HL-60 (cell line): ENCODE measurements at regions not wholly inside any gene's neighbourhood (a gene's known extent, or its start where the extent isn't known, plus 50 kb on each side); places are given as distances from the start of the nearest gene placed in this dataset.

Experiments used
- GABPA ChIP-seq: IDR thresholded peaks from 2 replicates; pipeline ENCODE4 v1.6.1; 2012; ENCODE audit warnings: low read depth
- POLR2AphosphoS5 ChIP-seq: IDR thresholded peaks from 2 replicates; pipeline ENCODE4 v1.6.1; 2012; ENCODE audit warnings: low read depth
- REST ChIP-seq: IDR thresholded peaks from 2 replicates; pipeline ENCODE4 v1.6.1; 2012; ENCODE audit warnings: low read depth; ENCODE audit not compliant: insufficient replicate concordance
- SPI1 ChIP-seq: IDR thresholded peaks from 2 replicates; pipeline ENCODE4 v1.6.1; 2012; ENCODE audit warnings: low read depth, mild to moderate bottlenecking, borderline replicate concordance
- TF ChIP-seq, protein P1 (sequence below): IDR thresholded peaks from one replicate; pipeline ENCODE4 v1.5.1; 2011; ENCODE audit warnings: low read length, control low read depth, inconsistent platforms; ENCODE audit not compliant: insufficient read depth

DNA sequence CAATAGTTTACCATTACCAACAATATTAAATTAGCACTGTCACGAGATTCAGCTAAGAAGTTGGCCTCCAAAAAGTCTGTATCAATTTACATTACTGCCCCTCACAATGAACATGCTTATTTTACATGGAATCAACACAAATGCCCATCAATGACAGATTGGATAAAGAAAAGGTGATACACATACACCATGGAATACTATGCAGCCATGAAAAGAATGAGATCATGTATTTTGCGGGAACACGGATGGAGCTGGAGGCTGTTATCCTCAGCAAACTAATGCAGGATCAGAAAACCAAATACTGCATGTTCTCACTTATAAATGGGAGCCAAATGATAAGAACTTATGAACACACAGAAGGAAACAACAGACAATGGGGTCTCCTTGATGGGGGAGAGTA lies 211.8 kb upstream of the RREB1 start:
- TF ChIP-seq, protein P1, sequence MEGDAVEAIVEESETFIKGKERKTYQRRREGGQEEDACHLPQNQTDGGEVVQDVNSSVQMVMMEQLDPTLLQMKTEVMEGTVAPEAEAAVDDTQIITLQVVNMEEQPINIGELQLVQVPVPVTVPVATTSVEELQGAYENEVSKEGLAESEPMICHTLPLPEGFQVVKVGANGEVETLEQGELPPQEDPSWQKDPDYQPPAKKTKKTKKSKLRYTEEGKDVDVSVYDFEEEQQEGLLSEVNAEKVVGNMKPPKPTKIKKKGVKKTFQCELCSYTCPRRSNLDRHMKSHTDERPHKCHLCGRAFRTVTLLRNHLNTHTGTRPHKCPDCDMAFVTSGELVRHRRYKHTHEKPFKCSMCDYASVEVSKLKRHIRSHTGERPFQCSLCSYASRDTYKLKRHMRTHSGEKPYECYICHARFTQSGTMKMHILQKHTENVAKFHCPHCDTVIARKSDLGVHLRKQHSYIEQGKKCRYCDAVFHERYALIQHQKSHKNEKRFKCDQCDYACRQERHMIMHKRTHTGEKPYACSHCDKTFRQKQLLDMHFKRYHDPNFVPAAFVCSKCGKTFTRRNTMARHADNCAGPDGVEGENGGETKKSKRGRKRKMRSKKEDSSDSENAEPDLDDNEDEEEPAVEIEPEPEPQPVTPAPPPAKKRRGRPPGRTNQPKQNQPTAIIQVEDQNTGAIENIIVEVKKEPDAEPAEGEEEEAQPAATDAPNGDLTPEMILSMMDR: no peak
- TF ChIP-seq REST: no peak
- TF ChIP-seq POLR2AphosphoS5: no peak
- TF ChIP-seq GABPA: no peak
- TF ChIP-seq SPI1: no peak
